H1 (cell line): ENCODE measurements at regions not wholly inside any gene's neighbourhood (a gene's known extent, or its start where the extent isn't known, plus 50 kb on each side); places are given as distances from the start of the nearest gene placed in this dataset.

Source experiments
- CTCF ChIA-PET: fragments of 300-600 bp; sonication (Branson Sonifier 250); formaldehyde crosslinking; loops from one replicate; lab custom pipeline; 2021; ENCODE audit not compliant: partially characterized antibody; lab: Charles Lee
- POLR2A ChIA-PET: fragments of 300-600 bp; sonication (Branson Sonifier 250); formaldehyde crosslinking; loops from one replicate; lab custom pipeline; 2021; ENCODE audit warnings: inconsistent platforms; ENCODE audit not compliant: partially characterized antibody; lab: Charles Lee
- DNase-seq, 2 experiments: peaks; one replicate each; pipeline versions ENCODE4 v3.0.0 to v3.0.0-alpha.2; 2010 to 2022; ENCODE audit warnings: low spot score in 2 of 2, low read depth in 1 of 2, mixed read lengths in 1 of 2
- FAIRE-seq: peaks from 2 replicates; lab custom pipeline; 2011; peaks lifted over from hg19 to GRCh38; lab: Jason Lieb, UNC
- H2AFZ ChIP-seq: 2 replicates; pipeline ENCODE4 v1.8.1; 2012; ENCODE audit warnings: low read length, inconsistent platforms
- H2AK5ac ChIP-seq: 2 replicates; pipeline ENCODE4 v1.6.1; 2013; ENCODE audit warnings: low read depth, low read length
- H2BK120ac ChIP-seq: replicated peaks from 2 replicates; pipeline ENCODE3; 2013; ENCODE audit warnings: low read depth, low read length, inconsistent platforms
- H2BK12ac ChIP-seq: 2 replicates; pipeline ENCODE4 v1.6.1; 2013; ENCODE audit warnings: low read depth, low read length
- H2BK15ac ChIP-seq: 2 replicates; pipeline ENCODE4 v1.6.1; 2013; ENCODE audit warnings: low read length
- H2BK20ac ChIP-seq: 2 replicates; pipeline ENCODE4 v1.6.1; 2013; ENCODE audit warnings: low read length
- H2BK5ac ChIP-seq: 2 replicates; pipeline ENCODE4 v1.6.1; 2013; ENCODE audit warnings: low read depth, low read length
- H3K14ac ChIP-seq: 2 replicates; pipeline ENCODE4 v1.6.1; 2013; ENCODE audit warnings: inconsistent platforms; ENCODE audit not compliant: insufficient read length
- H3K18ac ChIP-seq: 2 replicates; pipeline ENCODE4 v1.6.1; 2013; ENCODE audit warnings: low read length; ENCODE audit errors: extremely low read depth
- H3K23ac ChIP-seq: 2 replicates; pipeline ENCODE4 v1.6.1; 2013; ENCODE audit warnings: inconsistent platforms; ENCODE audit not compliant: insufficient read length
- H3K23me2 ChIP-seq: 2 replicates; pipeline ENCODE4 v1.6.1; 2013; ENCODE audit warnings: low read depth, low read length
- H3K27ac ChIP-seq: 2 replicates; pipeline ENCODE4 v1.6.1; 2011; ENCODE audit warnings: low read depth, low read length, inconsistent platforms
- H3K27me3 ChIP-seq, 4 experiments: replicated peaks in 1 of 4; 1 replicate in 1 of 4; 2 replicates in 3 of 4; pipeline versions ENCODE4 v1.6.1 to v1.8.1; 2011 to 2013; ENCODE audit warnings: low read length in 3 of 4, mild to moderate bottlenecking in 3 of 4, inconsistent platforms in 2 of 4, mixed read lengths in 2 of 4, moderate library complexity in 1 of 4; ENCODE audit not compliant: control insufficient read depth in 3 of 4, insufficient read depth in 3 of 4; ENCODE audit errors: extremely low read depth in 1 of 4
- H3K36me3 ChIP-seq, 4 experiments: 2 replicates each; pipeline versions ENCODE4 v1.6.1 to v1.8.1; 2011 to 2013; ENCODE audit warnings: mild to moderate bottlenecking in 4 of 4, low read length in 3 of 4, moderate library complexity in 2 of 4, control low read depth in 1 of 4, inconsistent platforms in 1 of 4; ENCODE audit not compliant: insufficient read depth in 4 of 4, control insufficient read depth in 2 of 4
- H3K4ac ChIP-seq: replicated peaks from 2 replicates; pipeline ENCODE3; 2013; ENCODE audit warnings: low read length, low read depth, mixed read lengths, inconsistent platforms; ENCODE audit not compliant: insufficient read length
- H3K4me1 ChIP-seq, 4 experiments: replicated peaks in 1 of 4; 1 replicate in 1 of 4; 2 replicates in 3 of 4; pipeline versions ENCODE4 v1.6.1 to v1.8.1; 2011 to 2013; ENCODE audit warnings: low read length in 3 of 4, inconsistent platforms in 2 of 4, mixed read lengths in 1 of 4; ENCODE audit not compliant: insufficient read depth in 4 of 4, control insufficient read depth in 3 of 4
- H3K4me2 ChIP-seq, 2 experiments: 2 replicates each; pipeline versions ENCODE4 v1.6.1 to v1.8.1; 2011 to 2013; ENCODE audit warnings: low read depth in 2 of 2, low read length in 2 of 2, control low read depth in 1 of 2, inconsistent platforms in 1 of 2, mild to moderate bottlenecking in 1 of 2; ENCODE audit not compliant: insufficient read depth in 1 of 2
- H3K4me3 ChIP-seq, 4 experiments: fragments of 200-600, 300-600 bp in 1 of 4; sonication (generic), shearing (Covaris generic), sonication (Bioruptor Twin) in 1 of 4; 2 replicates each; pipeline versions ENCODE4 v1.5.1 to v1.8.1; 2011 to 2016; ENCODE audit warnings: low read length in 4 of 4, low read depth in 3 of 4, control low read depth in 2 of 4, inconsistent platforms in 2 of 4, mild to moderate bottlenecking in 2 of 4, mixed read lengths in 1 of 4, moderate library complexity in 1 of 4; ENCODE audit not compliant: insufficient read depth in 2 of 4; ENCODE audit errors: extremely low read depth in 1 of 4
- H3K56ac ChIP-seq: replicated peaks from 2 replicates; pipeline ENCODE3; 2013; ENCODE audit warnings: low read depth, mild to moderate bottlenecking, mixed read lengths, low read length, inconsistent platforms; ENCODE audit not compliant: insufficient read length
- H3K79me1 ChIP-seq: 2 replicates; pipeline ENCODE4 v1.6.1; 2013; ENCODE audit warnings: low read depth, low read length, control low read depth
- H3K79me2 ChIP-seq, 2 experiments: 2 replicates each; pipeline versions ENCODE4 v1.6.1 to v1.8.1; 2012 to 2013; ENCODE audit warnings: low read length in 2 of 2, mild to moderate bottlenecking in 2 of 2, inconsistent platforms in 1 of 2; ENCODE audit not compliant: insufficient read depth in 2 of 2, control insufficient read depth in 1 of 2
- H3K9ac ChIP-seq, 4 experiments: replicated peaks in 1 of 4; 1 replicate in 1 of 4; 2 replicates in 3 of 4; pipeline versions ENCODE4 v1.6.1 to v1.8.1; 2011 to 2013; ENCODE audit warnings: low read depth in 3 of 4, low read length in 3 of 4, control low read depth in 2 of 4, mild to moderate bottlenecking in 2 of 4, moderate library complexity in 2 of 4, inconsistent platforms in 1 of 4; ENCODE audit errors: extremely low read depth in 1 of 4
- H3K9me3 ChIP-seq, 2 experiments: 2 replicates each; pipeline versions ENCODE4 v1.6.1 to v1.8.1; 2012 to 2013; ENCODE audit warnings: mild to moderate bottlenecking in 2 of 2, moderate library complexity in 2 of 2, control low read depth in 1 of 2, inconsistent platforms in 1 of 2, low read depth in 1 of 2, low read length in 1 of 2, mixed read lengths in 1 of 2; ENCODE audit not compliant: insufficient read depth in 2 of 2
- H4K20me1 ChIP-seq, 2 experiments: replicated peaks in 1 of 2; 2 replicates each; pipeline versions ENCODE3 to v1.8.1; 2011 to 2013; ENCODE audit warnings: inconsistent platforms in 2 of 2, low read length in 2 of 2, mild to moderate bottlenecking in 1 of 2; ENCODE audit not compliant: insufficient read depth in 2 of 2, control insufficient read depth in 1 of 2
- H4K5ac ChIP-seq: 2 replicates; pipeline ENCODE4 v1.6.1; 2013; ENCODE audit warnings: low read length, low read depth, mixed read lengths, inconsistent platforms; ENCODE audit not compliant: insufficient read length
- H4K8ac ChIP-seq: 2 replicates; pipeline ENCODE4 v1.8.0; 2013; ENCODE audit warnings: mild to moderate bottlenecking, moderate library complexity, low read length, inconsistent platforms; ENCODE audit not compliant: insufficient read depth; ENCODE audit errors: extremely low read depth
- H4K91ac ChIP-seq: replicated peaks from 2 replicates; pipeline ENCODE3; 2013; ENCODE audit warnings: low read length, mixed read lengths, inconsistent platforms; ENCODE audit not compliant: insufficient read length
- ASH2L ChIP-seq: fragments of 200-600, 300-600 bp; sonication (generic); IDR thresholded peaks from one replicate; pipeline ENCODE4 v1.7.1; 2017; ENCODE audit warnings: low read length
- CREB1 ChIP-seq: IDR thresholded peaks from 2 replicates; pipeline ENCODE4 v1.6.1; 2012; ENCODE audit warnings: inconsistent platforms
- EGR1 ChIP-seq: IDR thresholded peaks from 2 replicates; pipeline ENCODE4 v1.6.1; 2011; ENCODE audit warnings: low read depth, low read length, borderline replicate concordance
- EP300 ChIP-seq, 2 experiments: IDR thresholded peaks; 1 replicate in 1 of 2; 2 replicates in 1 of 2; pipeline ENCODE4 v1.6.1; 2011 to 2012; ENCODE audit warnings: low read depth in 2 of 2, low read length in 2 of 2, mild to moderate bottlenecking in 2 of 2, borderline replicate concordance in 1 of 2, inconsistent platforms in 1 of 2, moderate library complexity in 1 of 2
- FOSL1 ChIP-seq: IDR thresholded peaks from 2 replicates; pipeline ENCODE4 v1.6.1; 2011; ENCODE audit warnings: mild to moderate bottlenecking, low read depth, low read length, moderate library complexity; ENCODE audit not compliant: insufficient read depth
- GTF2F1 ChIP-seq: IDR thresholded peaks from 2 replicates; pipeline ENCODE4 v1.6.1; 2012; ENCODE audit warnings: low read depth, low read length, improper control_type of control experiment, borderline replicate concordance
- HDAC6 ChIP-seq: IDR thresholded peaks from one replicate; pipeline ENCODE4 v1.7.1; 2012; ENCODE audit warnings: low read depth, mild to moderate bottlenecking, inconsistent platforms, low read length, moderate library complexity
- KDM4A ChIP-seq: IDR thresholded peaks from one replicate; pipeline ENCODE4 v1.7.1; 2012; ENCODE audit warnings: low read depth, mild to moderate bottlenecking, moderate library complexity, low read length, inconsistent platforms; ENCODE audit not compliant: severe bottlenecking
- POLR2AphosphoS5 ChIP-seq: IDR thresholded peaks from 2 replicates; pipeline ENCODE4 v1.6.1; 2011; ENCODE audit warnings: low read depth, low read length
- POU5F1 ChIP-seq: IDR thresholded peaks from 2 replicates; pipeline ENCODE4 v1.6.1; 2011; ENCODE audit warnings: low read depth, mild to moderate bottlenecking, low read length, moderate library complexity
- RAD21 ChIP-seq, 2 experiments: IDR thresholded peaks in 1 of 2; conservative IDR thresholded peaks in 1 of 2; 2 replicates each; pipeline ENCODE4 v1.6.1; 2011; ENCODE audit warnings: low read depth in 2 of 2, low read length in 2 of 2, improper control_type of control experiment in 1 of 2, inconsistent platforms in 1 of 2, mild to moderate bottlenecking in 1 of 2, moderate library complexity in 1 of 2
- TBP ChIP-seq: IDR thresholded peaks from 2 replicates; pipeline ENCODE4 v1.6.1; 2011; ENCODE audit warnings: low read depth, low read length, improper control_type of control experiment
- TCF12 ChIP-seq: IDR thresholded peaks from 2 replicates; pipeline ENCODE4 v1.6.1; 2011; ENCODE audit warnings: low read depth, mild to moderate bottlenecking, low read length
- ZNF274 ChIP-seq: IDR thresholded peaks from 2 replicates; pipeline ENCODE4 v1.7.0; 2012; ENCODE audit warnings: low read length, borderline replicate concordance; ENCODE audit errors: extremely low read depth

DNA sequence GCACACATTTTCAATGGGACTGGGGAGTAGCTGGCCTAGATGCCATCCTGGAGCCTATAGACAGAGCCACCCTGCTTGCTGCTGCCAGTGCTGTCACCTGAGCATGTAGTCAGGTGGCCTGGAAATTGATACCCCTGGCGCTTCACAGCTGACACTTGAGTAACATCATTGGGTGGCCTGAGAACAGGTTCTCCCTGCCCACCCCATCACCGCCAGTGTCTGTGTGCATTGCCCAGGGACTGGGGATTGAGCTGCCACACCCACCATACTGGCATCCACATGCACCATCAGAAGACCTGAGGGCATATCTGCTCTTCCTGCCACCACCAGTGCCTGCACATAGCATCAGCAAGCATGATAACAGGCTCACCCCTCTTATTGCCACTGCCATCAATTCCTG, 1142.9 kb upstream of the PABPC4L start (continued):
- TF ChIP-seq CREB1, result no peak

GRCh38 chr4:135338181-135338580, 1136.6 kb upstream of the PABPC4L start:
- Histone ChIP-seq H2BK12ac (no peak overlapping the region), H2AK5ac (no peak overlapping the region), H3K79me1 (no peaks in the 10 kb centered on the region), H2AFZ (no peak overlapping the region), H3K23me2 (no peaks in the 10 kb centered on the region), H2BK20ac (no peak overlapping the region), H3K27me3 (no peaks in the 10 kb centered on the region), H2BK120ac (no peak overlapping the region), H4K8ac (no peak overlapping the region), H3K27ac (no peak overlapping the region), H3K9ac (no peak overlapping the region), H3K14ac (no peak overlapping the region), H3K56ac (no peak overlapping the region), H3K4me2 (no peak overlapping the region), H3K23ac (no peak overlapping the region), H4K20me1 (no peaks in the 10 kb centered on the region), H3K36me3 (no peaks in the 10 kb centered on the region), H3K18ac (no peak overlapping the region), H4K91ac (no peak overlapping the region), H4K5ac (no peak overlapping the region), H3K4me1 (no peaks in the 10 kb centered on the region), H2BK5ac (no peak overlapping the region), H3K79me2 (no peaks in the 10 kb centered on the region), H2BK15ac (no peak overlapping the region), H3K4ac (no peak overlapping the region), H3K4me3 (no peak overlapping the region), H3K9me3 (no peaks in the 10 kb centered on the region)
- ChIA-PET CTCF (interaction anchor here (0.6 to 1.6 kb wide), 2 partner anchors 18 to 130 kb away, joined by 3 to 6 read pairs; no protein-coding TSS in a partner anchor), POLR2A (no interaction called here)
- FAIRE-seq (no peak), DNase-seq (no peak)
- TF ChIP-seq RAD21 (IDR thresholded peaks at IDR 0.05 in 1 of 2, conservative IDR thresholded peaks at IDR 0.05 in 1 of 2; ENCODE audit: low read depth in 2 of 2, low read length in 2 of 2) (no peak), EP300 (IDR thresholded peaks at IDR 0.05; ENCODE audit: borderline replicate concordance in 1 of 2, low read depth in 2 of 2, low read length in 2 of 2) (no peak), KDM4A (no peak), TBP (no peak), FOSL1 (no peak), ZNF274 (no peak), HDAC6 (no peak), POU5F1 (no peak), POLR2AphosphoS5 (no peak), TCF12 (no peak), ASH2L (no peak), GTF2F1 (no peak), EGR1 (no peak)
